Colonic mucosa (tissue), 4 donors: ENCODE measurements at regions not wholly inside any gene's neighbourhood (a gene's known extent, or its start where the extent isn't known, plus 50 kb on each side); places are given as distances from the start of the nearest gene placed in this dataset.

ENCODE experiments used
- DNase-seq: peaks from one replicate; pipeline ENCODE4 v3.0.0-alpha.2; 2020
- H3K27ac ChIP-seq: fragments of 200-600 bp; one replicate; pipeline ENCODE4 v1.8.0; 2021
- H3K27me3 ChIP-seq: fragments of 200-600 bp; one replicate; pipeline ENCODE4 v1.8.0; 2021
- H3K36me3 ChIP-seq: fragments of 200-600 bp; one replicate; pipeline ENCODE4 v1.8.0; 2021
- H3K4me1 ChIP-seq: fragments of 200-600 bp; one replicate; pipeline ENCODE4 v1.8.0; 2021; ENCODE audit warnings: mild to moderate bottlenecking
- H3K4me3 ChIP-seq: fragments of 200-600 bp; one replicate; pipeline ENCODE4 v1.8.0; 2021
- H3K9ac ChIP-seq, 2 donors: one replicate each; pipeline ENCODE4 v1.7.0; 2013; ENCODE audit warnings: control low read depth in 2 of 2, low read depth in 2 of 2, low read length in 2 of 2
- H3K9me3 ChIP-seq: fragments of 200-600 bp; one replicate; pipeline ENCODE4 v1.8.0; 2021
- intact Hi-C: fragments of 100-400 bp; cut with DNase I; formaldehyde crosslinking; loops from one replicate; pipeline ENCODE4 v1.14.1; 2022
- TF ChIP-seq, protein P1 (sequence below): fragments of 200-600 bp; IDR thresholded peaks from one replicate; pipeline ENCODE4 v1.8.0; 2022; ENCODE audit warnings: antibody characterized with exemption, mild to moderate bottlenecking
- donor health status: healthy.
- donor health status: DM: no; HTN: no; CAD: no.
- donor health status: DM: no; HTN: no; CAD: no.

DNA sequence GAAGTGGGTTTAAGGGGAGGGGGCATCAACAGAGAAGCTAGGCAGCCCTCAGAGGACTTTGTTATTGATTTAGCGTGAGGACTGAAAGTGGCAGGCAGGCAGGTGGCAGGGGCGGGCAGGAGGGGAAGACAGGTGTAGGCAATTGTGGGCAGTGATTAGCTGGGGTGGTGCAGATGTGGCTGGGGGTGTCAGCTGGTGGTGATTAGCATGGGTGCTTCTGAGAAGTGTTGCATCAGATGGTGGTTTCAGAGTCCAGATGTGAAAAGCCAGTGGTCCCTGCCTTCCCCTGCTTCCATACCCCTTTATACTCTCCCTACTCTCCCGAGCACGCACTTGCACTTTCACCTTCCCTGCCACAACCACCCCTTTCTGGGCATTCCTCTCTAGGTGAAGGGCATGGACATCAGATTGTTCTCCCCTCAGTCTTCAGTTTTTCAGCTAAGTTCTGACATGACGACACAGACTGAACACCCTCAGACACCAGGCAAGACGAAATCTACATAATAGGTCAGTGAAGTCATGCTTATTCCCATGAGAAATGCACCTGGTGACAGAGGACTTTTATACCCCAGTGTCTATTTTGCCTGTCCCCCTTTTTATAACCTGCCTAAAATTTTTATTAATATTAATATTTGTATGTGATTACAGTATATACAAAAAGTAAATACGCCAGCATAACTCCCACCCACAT is 435.7 kb upstream of the CADM1 start:
- DNase-seq = no peak
- no peak overlapping the region for H3K9ac ChIP-seq
- TF ChIP-seq, protein P1, sequence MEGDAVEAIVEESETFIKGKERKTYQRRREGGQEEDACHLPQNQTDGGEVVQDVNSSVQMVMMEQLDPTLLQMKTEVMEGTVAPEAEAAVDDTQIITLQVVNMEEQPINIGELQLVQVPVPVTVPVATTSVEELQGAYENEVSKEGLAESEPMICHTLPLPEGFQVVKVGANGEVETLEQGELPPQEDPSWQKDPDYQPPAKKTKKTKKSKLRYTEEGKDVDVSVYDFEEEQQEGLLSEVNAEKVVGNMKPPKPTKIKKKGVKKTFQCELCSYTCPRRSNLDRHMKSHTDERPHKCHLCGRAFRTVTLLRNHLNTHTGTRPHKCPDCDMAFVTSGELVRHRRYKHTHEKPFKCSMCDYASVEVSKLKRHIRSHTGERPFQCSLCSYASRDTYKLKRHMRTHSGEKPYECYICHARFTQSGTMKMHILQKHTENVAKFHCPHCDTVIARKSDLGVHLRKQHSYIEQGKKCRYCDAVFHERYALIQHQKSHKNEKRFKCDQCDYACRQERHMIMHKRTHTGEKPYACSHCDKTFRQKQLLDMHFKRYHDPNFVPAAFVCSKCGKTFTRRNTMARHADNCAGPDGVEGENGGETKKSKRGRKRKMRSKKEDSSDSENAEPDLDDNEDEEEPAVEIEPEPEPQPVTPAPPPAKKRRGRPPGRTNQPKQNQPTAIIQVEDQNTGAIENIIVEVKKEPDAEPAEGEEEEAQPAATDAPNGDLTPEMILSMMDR = no peak
- H3K27ac ChIP-seq = no peak overlapping the region
- H3K9me3 ChIP-seq = no peaks in the 10 kb centered on the region
- no peaks in the 10 kb centered on the region for H3K4me1 ChIP-seq
- H3K36me3 ChIP-seq = no peaks in the 10 kb centered on the region
- intact Hi-C loops = no loop called here
- H3K27me3 ChIP-seq = no peaks in the 10 kb centered on the region
- H3K4me3 ChIP-seq = no peak overlapping the region

DNA sequence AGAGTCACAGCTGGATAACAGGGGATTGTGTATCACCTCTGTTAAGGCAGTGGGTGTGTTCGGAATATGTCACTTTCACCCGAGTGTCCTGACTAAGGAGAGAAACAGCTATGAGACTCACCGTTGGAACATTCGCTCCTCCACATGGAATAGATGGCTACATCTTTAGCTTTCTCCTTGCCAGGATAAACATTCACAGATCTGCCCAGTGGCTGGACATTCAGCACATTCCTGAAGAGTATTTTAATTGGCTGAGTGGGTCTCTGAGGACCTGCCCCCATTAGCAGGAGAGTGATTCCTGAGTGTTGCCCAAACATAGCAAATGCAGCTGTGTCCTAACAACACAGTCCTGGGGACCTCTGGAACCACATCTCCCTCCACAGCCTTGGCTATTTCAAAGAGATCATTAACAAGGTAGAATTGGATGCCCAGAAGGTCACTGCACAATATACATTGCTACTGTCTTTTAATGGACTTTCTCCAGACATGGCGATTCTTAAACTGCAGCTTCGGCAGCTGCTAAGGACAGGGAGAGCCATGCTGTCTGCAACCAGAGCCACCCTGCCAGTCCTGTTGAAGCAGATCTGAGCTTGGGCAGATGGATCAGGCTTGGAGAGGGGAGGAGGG is 435.0 kb upstream of the CADM1 start:
- H3K9ac ChIP-seq = no peak overlapping the region
- no peak overlapping the region for H3K4me3 ChIP-seq
- intact Hi-C loops = no loop called here
- no peak overlapping the region for H3K27ac ChIP-seq
- no peak for DNase-seq
- H3K9me3 ChIP-seq = no peaks in the 10 kb centered on the region
- H3K4me1 ChIP-seq = no peaks in the 10 kb centered on the region
- H3K27me3 ChIP-seq = no peaks in the 10 kb centered on the region
- TF ChIP-seq, protein P1 = no peak
- H3K36me3 ChIP-seq = no peaks in the 10 kb centered on the region

DNA sequence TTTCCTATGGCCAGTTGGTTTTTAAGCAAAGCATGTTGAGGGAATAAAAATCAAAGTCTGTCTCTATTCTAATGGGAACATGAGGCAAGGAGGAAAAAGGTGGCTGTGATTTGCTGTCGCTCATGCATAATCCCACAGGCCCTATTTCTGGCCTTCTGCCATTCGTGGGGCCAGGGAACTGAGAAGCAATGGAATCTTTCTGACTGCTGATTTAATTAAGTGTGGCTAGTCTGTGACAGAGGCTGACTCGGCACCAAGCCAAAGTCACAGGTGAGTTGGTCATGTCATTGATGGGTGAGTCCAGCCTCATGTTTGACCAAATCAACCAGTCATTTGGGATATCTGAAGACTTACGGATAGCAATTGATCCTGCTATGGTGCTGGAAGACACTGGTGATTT is 429.3 kb upstream of the CADM1 start:
- Histone ChIP-seq H3K27me3 (no peaks in the 10 kb centered on the region), H3K9ac (no peak overlapping the region), H3K4me3 (no peak overlapping the region), H3K27ac (no peak overlapping the region), H3K36me3 (no peaks in the 10 kb centered on the region), H3K4me1 (no peaks in the 10 kb centered on the region), H3K9me3 (no peaks in the 10 kb centered on the region)
- intact Hi-C loops = no loop called here
- DNase-seq = no peak
- TF ChIP-seq, protein P1 = no peak

DNA sequence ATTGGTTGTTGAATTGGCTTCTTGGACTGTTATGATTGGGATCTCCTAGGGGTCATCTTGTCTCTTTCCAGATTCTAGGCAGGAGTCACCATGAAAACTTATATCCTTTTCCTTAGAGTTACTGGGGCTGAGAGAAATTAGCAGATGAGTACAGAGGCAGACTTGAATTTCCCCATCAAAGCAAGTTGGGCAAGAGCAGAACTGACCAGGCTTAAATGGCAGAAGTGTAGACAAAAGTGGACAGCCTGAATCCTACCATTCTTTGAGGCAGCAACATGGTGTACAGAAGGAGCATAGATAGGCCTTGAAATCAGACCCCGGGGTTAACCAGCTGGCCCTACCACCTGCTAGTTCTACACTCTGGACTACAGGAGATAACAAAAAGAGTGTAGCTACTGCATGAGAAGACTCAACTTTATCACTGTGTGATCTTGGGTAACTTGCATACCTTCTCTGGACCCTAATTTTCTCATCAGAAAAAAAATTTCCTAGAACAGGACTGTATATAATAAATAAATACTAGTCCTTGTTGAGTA is 427.4 kb upstream of the CADM1 start:
- DNase-seq = no peak
- no peaks in the 10 kb centered on the region for H3K36me3 ChIP-seq
- no peaks in the 10 kb centered on the region for H3K4me1 ChIP-seq
- no peaks in the 10 kb centered on the region for H3K27me3 ChIP-seq
- intact Hi-C loops = no loop called here
- H3K9me3 ChIP-seq = no peaks in the 10 kb centered on the region
- TF ChIP-seq, protein P1 = no peak
- H3K4me3 ChIP-seq = no peak overlapping the region
- H3K27ac ChIP-seq = no peak overlapping the region
- H3K9ac ChIP-seq = no peak overlapping the region

DNA sequence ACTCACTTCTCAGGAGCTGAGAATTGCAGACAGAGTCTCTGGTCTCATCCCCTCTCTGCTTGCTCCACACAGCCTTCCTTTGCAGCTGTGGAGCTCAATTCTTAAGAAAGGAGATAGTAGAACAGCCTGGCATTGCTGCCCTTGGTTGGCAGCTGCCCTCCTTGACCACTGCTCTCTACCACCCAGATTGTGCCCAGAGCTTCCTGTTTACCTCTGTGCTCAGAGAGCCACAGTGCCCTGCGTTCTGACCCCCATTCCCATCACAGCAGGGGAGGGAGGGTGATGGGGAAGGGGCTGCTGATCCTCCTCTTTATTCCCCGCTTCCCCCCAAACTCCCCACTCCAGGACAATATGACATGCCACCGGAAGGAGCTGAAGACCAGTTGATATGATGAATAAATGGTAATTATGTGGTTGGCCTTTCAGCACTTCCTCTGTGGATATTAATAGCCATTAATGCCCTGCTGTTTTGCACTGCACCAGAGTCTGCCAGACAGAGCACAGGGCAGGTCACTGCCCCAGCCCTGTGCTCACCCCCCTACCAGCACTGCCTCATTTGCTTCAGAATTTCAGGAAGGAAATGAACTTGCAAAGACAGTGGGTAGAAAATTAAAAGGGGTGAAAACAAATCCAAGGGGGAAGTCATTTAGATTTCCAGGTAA is 426.8 kb upstream of the CADM1 start:
- H3K4me1 ChIP-seq = no peaks in the 10 kb centered on the region
- no peak overlapping the region for H3K27ac ChIP-seq
- H3K4me3 ChIP-seq = no peak overlapping the region
- H3K36me3 ChIP-seq = no peaks in the 10 kb centered on the region
- H3K9me3 ChIP-seq = no peaks in the 10 kb centered on the region
- DNase-seq = no peak
- H3K9ac ChIP-seq = no peak overlapping the region
- TF ChIP-seq, protein P1 = no peak
- no peaks in the 10 kb centered on the region for H3K27me3 ChIP-seq
- intact Hi-C loops = no loop called here
